SK-N-SH (cell line): ENCODE measurements at regions not wholly inside any gene's neighbourhood (a gene's known extent, or its start where the extent isn't known, plus 50 kb on each side); places are given as distances from the start of the nearest gene placed in this dataset.

Experiments
- CHD2 ChIP-seq: fragments of 150-350 bp; IDR thresholded peaks from 2 replicates; pipeline ENCODE4 v1.6.1; 2018; ENCODE audit warnings: low read length; ENCODE audit not compliant: partially characterized antibody
- CTCF ChIP-seq: fragments of 200-600 bp; sonication (generic); IDR thresholded peaks from 2 replicates; pipeline ENCODE4 v1.6.1; 2017; ENCODE audit warnings: antibody characterized with exemption, mild to moderate bottlenecking, moderate library complexity
- EP300 ChIP-seq, 2 experiments: IDR thresholded peaks; 2 replicates each; pipeline versions ENCODE4 v1.4.0 to v1.6.1; 2012; ENCODE audit warnings: borderline replicate concordance in 1 of 2, low read depth in 1 of 2, low read length in 1 of 2
- EZH2phosphoT487 ChIP-seq: fragments of 200-600 bp; sonication (generic); IDR thresholded peaks from 2 replicates; pipeline ENCODE4 v1.6.1; 2017; ENCODE audit warnings: low read depth, mixed run types, mild to moderate bottlenecking, antibody characterized with exemption, moderate library complexity, borderline replicate concordance
- JUND ChIP-seq: IDR thresholded peaks from 2 replicates; pipeline ENCODE4 v1.4.0; 2012
- MAX ChIP-seq: IDR thresholded peaks from 2 replicates; pipeline ENCODE4 v1.4.0; 2012; ENCODE audit warnings: low read depth
- NRF1 ChIP-seq: IDR thresholded peaks from 2 replicates; pipeline ENCODE4 v1.6.1; 2012; ENCODE audit warnings: low read depth, mild to moderate bottlenecking, low read length
- POLR2AphosphoS5 ChIP-seq: IDR thresholded peaks from 2 replicates; pipeline ENCODE4 v1.6.1; 2012; ENCODE audit warnings: low read depth, low read length
- REST ChIP-seq: IDR thresholded peaks from 2 replicates; pipeline ENCODE4 v1.6.1; 2012; ENCODE audit warnings: mild to moderate bottlenecking, low read depth, low read length, moderate library complexity
- TEAD4 ChIP-seq: IDR thresholded peaks from 2 replicates; pipeline ENCODE4 v1.4.0; 2012; ENCODE audit warnings: mild to moderate bottlenecking, borderline replicate concordance; ENCODE audit not compliant: insufficient read depth
- YY1 ChIP-seq: IDR thresholded peaks from 2 replicates; pipeline ENCODE4 v1.4.0; 2012; ENCODE audit warnings: low read depth, mild to moderate bottlenecking

GRCh38 chr3:31364188-31364587 lies 168.5 kb upstream of the STT3B start:
- TF ChIP-seq MAX (no peak), NRF1 (no peak), JUND (no peak), POLR2AphosphoS5 (no peak), CTCF (no peak), EZH2phosphoT487 (no peak), EP300 (IDR thresholded peaks at IDR 0.05; ENCODE audit: borderline replicate concordance in 1 of 2, low read depth in 1 of 2, low read length in 1 of 2) (no peak), CHD2 (no peak), YY1 (no peak), TEAD4 (no peak), REST (no peak)
